GM23248 (cell line): ENCODE measurements at regions not wholly inside any gene's neighbourhood (a gene's known extent, or its start where the extent isn't known, plus 50 kb on each side); places are given as distances from the start of the nearest gene placed in this dataset.

Source experiments
- DNase-seq: peaks from one replicate; pipeline ENCODE4 v3.0.0-alpha.2; 2015
- H2AFZ ChIP-seq: fragments of 200-600 bp; sonication (generic); 2 replicates; pipeline ENCODE4 v1.6.1; 2016; ENCODE audit warnings: antibody characterized with exemption
- H3F3A ChIP-seq: fragments of 200-600 bp; sonication (generic); 2 replicates; pipeline ENCODE4 v1.6.1; 2016; ENCODE audit warnings: mild to moderate bottlenecking, antibody characterized with exemption, mixed run types; ENCODE audit not compliant: insufficient read depth
- H3K27ac ChIP-seq: fragments of 200-600 bp; sonication (generic); 2 replicates; pipeline ENCODE4 v1.5.1; 2016; ENCODE audit warnings: mild to moderate bottlenecking
- H3K27me3 ChIP-seq: fragments of 200-600 bp; sonication (generic); replicated peaks from 2 replicates; pipeline ENCODE4 v1.6.1; 2016; ENCODE audit warnings: mild to moderate bottlenecking; ENCODE audit not compliant: insufficient read depth
- H3K36me3 ChIP-seq: fragments of 200-600 bp; sonication (generic); 2 replicates; pipeline ENCODE4 v1.6.1; 2016; ENCODE audit warnings: low read depth, mild to moderate bottlenecking
- H3K4me1 ChIP-seq: fragments of 200-600 bp; sonication (generic); 2 replicates; pipeline ENCODE4 v1.6.1; 2016; ENCODE audit warnings: mild to moderate bottlenecking; ENCODE audit not compliant: insufficient read depth
- H3K4me2 ChIP-seq: fragments of 200-600 bp; sonication (generic); one replicate; pipeline ENCODE4 v1.6.1; 2016; ENCODE audit warnings: mild to moderate bottlenecking; ENCODE audit not compliant: unreplicated experiment
- H3K4me3 ChIP-seq: fragments of 200-600 bp; sonication (generic); 2 replicates; pipeline ENCODE4 v1.5.1; 2016; ENCODE audit warnings: mild to moderate bottlenecking
- H3K79me2 ChIP-seq: fragments of 200-600 bp; sonication (generic); 2 replicates; pipeline ENCODE4 v1.6.1; 2016; ENCODE audit warnings: mild to moderate bottlenecking; ENCODE audit not compliant: insufficient read depth
- H3K9ac ChIP-seq: fragments of 200-600 bp; sonication (generic); 2 replicates; pipeline ENCODE4 v1.6.1; 2016; ENCODE audit warnings: mild to moderate bottlenecking
- H3K9me2 ChIP-seq: fragments of 200-600 bp; sonication (generic); 2 replicates; pipeline ENCODE4 v1.6.1; 2016; ENCODE audit warnings: mixed run types, mild to moderate bottlenecking, moderate library complexity; ENCODE audit not compliant: insufficient read depth
- H3K9me3 ChIP-seq: fragments of 200-600 bp; sonication (generic); one replicate; pipeline ENCODE4 v1.6.1; 2017; ENCODE audit warnings: low read depth
- H4K20me1 ChIP-seq: fragments of 200-600 bp; sonication (generic); 2 replicates; pipeline ENCODE4 v1.6.0; 2016; ENCODE audit not compliant: insufficient read depth
- EZH2 ChIP-seq: fragments of 200-600 bp; sonication (generic); IDR thresholded peaks from 2 replicates; pipeline ENCODE4 v1.6.1; 2018; ENCODE audit warnings: antibody characterized with exemption, mild to moderate bottlenecking; ENCODE audit not compliant: insufficient read depth, poor library complexity, severe bottlenecking
- EZH2phosphoT487 ChIP-seq: fragments of 200-600 bp; sonication (generic); IDR thresholded peaks from 2 replicates; pipeline ENCODE4 v1.6.1; 2018; ENCODE audit warnings: antibody characterized with exemption, moderate library complexity, mild to moderate bottlenecking, low read depth; ENCODE audit not compliant: insufficient read depth
- WGBS, 2 experiments: methylation state at CpG; one replicate each; pipeline ENCODE4 v1.1.6; 2015 to 2017; ENCODE audit warnings: low lambda C conversion rate in 2 of 2, low coverage in 1 of 2; ENCODE audit errors: missing lambda C conversion rate in 2 of 2; 5-methylcytosine and 5-hydroxymethylcytosine counted together
- in situ Hi-C: fragments of 300-500 bp; cut with MboI; formaldehyde crosslinking; loops from 2 replicates; pipeline ENCODE4 v1.15.0; 2020

- no peaks in the 10 kb centered on the region for H3F3A ChIP-seq
- H3K79me2 ChIP-seq: no peaks in the 10 kb centered on the region
- peak; percentile 23 for DNase-seq
- peaks cover 3% of the 10 kb centered on the region; the same call in 1 of the 2 replicates for H3K27me3 ChIP-seq
- H3K4me3 ChIP-seq: no peak overlapping the region
- H3K36me3 ChIP-seq: no peaks in the 10 kb centered on the region
- H2AFZ ChIP-seq: no peak overlapping the region
- no peaks in the 10 kb centered on the region for H4K20me1 ChIP-seq
- no peak overlapping the region for H3K27ac ChIP-seq
- 65 to 71% methylated on average over 3 of the region's 3 CpGs for WGBS, 2 experiments
- TF ChIP-seq EZH2 (no peak), EZH2phosphoT487 (no peak)
- in situ Hi-C loops: no loop called here
- H3K9me2 ChIP-seq: no peaks in the 10 kb centered on the region
- no peaks in the 10 kb centered on the region for H3K4me1 ChIP-seq
- H3K4me2 ChIP-seq: no peak overlapping the region
- H3K9me3 ChIP-seq: no peaks in the 10 kb centered on the region
- no peak overlapping the region for H3K9ac ChIP-seq
These were observed 489.2 kb downstream of the KDM4C start for GRCh38 chr9:7246917-7247522.

- no peak overlapping the region for H3K9ac ChIP-seq
- DNase-seq: no peak
- H3K4me1 ChIP-seq: no peaks in the 10 kb centered on the region
- H3K4me2 ChIP-seq: no peak overlapping the region
- H3F3A ChIP-seq: no peaks in the 10 kb centered on the region
- no peak overlapping the region for H2AFZ ChIP-seq
- H3K36me3 ChIP-seq: no peaks in the 10 kb centered on the region
- no peaks in the 10 kb centered on the region for H4K20me1 ChIP-seq
- H3K9me3 ChIP-seq: no peaks in the 10 kb centered on the region
- no peak overlapping the region for H3K27ac ChIP-seq
- 56% methylated on average over 8 of the region's 8 CpGs for WGBS, 2 experiments
- H3K9me2 ChIP-seq: no peaks in the 10 kb centered on the region
- H3K79me2 ChIP-seq: no peaks in the 10 kb centered on the region
- no peak for TF ChIP-seq EZH2phosphoT487
- no peak for TF ChIP-seq EZH2
- no peak overlapping the region for H3K4me3 ChIP-seq
- in situ Hi-C loops: no loop called here
- H3K27me3 ChIP-seq: peaks cover 3% of the 10 kb centered on the region; the same call in 1 of the 2 replicates
These were observed 488.3 kb downstream of the KDM4C start for GRCh38 chr9:7245976-7246580.

GRCh38 chr9:7243838-7244237 is 486.1 kb downstream of the KDM4C start:
- in situ Hi-C loops: no loop called here
- no peaks in the 10 kb centered on the region for H3K79me2 ChIP-seq
- H4K20me1 ChIP-seq: no peaks in the 10 kb centered on the region
- H3K9ac ChIP-seq: no peak overlapping the region
- H3K27ac ChIP-seq: no peak overlapping the region
- no peaks in the 10 kb centered on the region for H3K9me2 ChIP-seq
- no peak overlapping the region for H2AFZ ChIP-seq
- no peaks in the 10 kb centered on the region for H3K36me3 ChIP-seq
- no peak overlapping the region for H3K4me3 ChIP-seq
- no peaks in the 10 kb centered on the region for H3F3A ChIP-seq
- no peak for TF ChIP-seq EZH2phosphoT487
- TF ChIP-seq EZH2: no peak
- no peak for DNase-seq
- no peaks in the 10 kb centered on the region for H3K4me1 ChIP-seq
- no peak overlapping the region for H3K4me2 ChIP-seq
- no peaks in the 10 kb centered on the region for H3K9me3 ChIP-seq
- peaks cover 6% of the 10 kb centered on the region; the same call in 1 of the 2 replicates for H3K27me3 ChIP-seq

GRCh38 chr9:7242126-7242525 is 484.4 kb downstream of the KDM4C start:
- Histone ChIP-seq H3F3A (no peaks in the 10 kb centered on the region), H3K9ac (no peak overlapping the region), H4K20me1 (no peaks in the 10 kb centered on the region), H3K9me2 (no peaks in the 10 kb centered on the region), H3K36me3 (no peaks in the 10 kb centered on the region), H3K9me3 (no peaks in the 10 kb centered on the region), H3K4me3 (no peak overlapping the region), H3K79me2 (no peaks in the 10 kb centered on the region), H3K27ac (no peak overlapping the region), H3K4me1 (0 out of 2 replicates have a peak, but pooled peaks cover 5% of the 10 kb centered on the region), H3K4me2 (no peak overlapping the region), H2AFZ (no peak overlapping the region), H3K27me3 (peaks cover 6% of the 10 kb centered on the region; the same call in 1 of the 2 replicates)
- TF ChIP-seq EZH2phosphoT487: no peak
- no peak for TF ChIP-seq EZH2
- DNase-seq: no peak
- WGBS, 2 experiments: 36 to 39% methylated on average over 1 of the region's 1 CpG
- in situ Hi-C loops: no loop called here
